GM12874 (cell line): ENCODE measurements at regions not wholly inside any gene's neighbourhood (a gene's known extent, or its start where the extent isn't known, plus 50 kb on each side); places are given as distances from the start of the nearest gene placed in this dataset.

Experiments
- TF ChIP-seq, protein P1 (sequence below): IDR thresholded peaks from 2 replicates; pipeline ENCODE4 v1.5.1; 2011; ENCODE audit warnings: low read depth, mild to moderate bottlenecking, control low read depth, low read length, moderate library complexity; ENCODE audit not compliant: insufficient read depth

- TF ChIP-seq, protein P1, sequence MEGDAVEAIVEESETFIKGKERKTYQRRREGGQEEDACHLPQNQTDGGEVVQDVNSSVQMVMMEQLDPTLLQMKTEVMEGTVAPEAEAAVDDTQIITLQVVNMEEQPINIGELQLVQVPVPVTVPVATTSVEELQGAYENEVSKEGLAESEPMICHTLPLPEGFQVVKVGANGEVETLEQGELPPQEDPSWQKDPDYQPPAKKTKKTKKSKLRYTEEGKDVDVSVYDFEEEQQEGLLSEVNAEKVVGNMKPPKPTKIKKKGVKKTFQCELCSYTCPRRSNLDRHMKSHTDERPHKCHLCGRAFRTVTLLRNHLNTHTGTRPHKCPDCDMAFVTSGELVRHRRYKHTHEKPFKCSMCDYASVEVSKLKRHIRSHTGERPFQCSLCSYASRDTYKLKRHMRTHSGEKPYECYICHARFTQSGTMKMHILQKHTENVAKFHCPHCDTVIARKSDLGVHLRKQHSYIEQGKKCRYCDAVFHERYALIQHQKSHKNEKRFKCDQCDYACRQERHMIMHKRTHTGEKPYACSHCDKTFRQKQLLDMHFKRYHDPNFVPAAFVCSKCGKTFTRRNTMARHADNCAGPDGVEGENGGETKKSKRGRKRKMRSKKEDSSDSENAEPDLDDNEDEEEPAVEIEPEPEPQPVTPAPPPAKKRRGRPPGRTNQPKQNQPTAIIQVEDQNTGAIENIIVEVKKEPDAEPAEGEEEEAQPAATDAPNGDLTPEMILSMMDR: no peak
Measured at GRCh38 chr2:106629981-106630380, 142.8 kb downstream of the CD8B2 start.

DNA sequence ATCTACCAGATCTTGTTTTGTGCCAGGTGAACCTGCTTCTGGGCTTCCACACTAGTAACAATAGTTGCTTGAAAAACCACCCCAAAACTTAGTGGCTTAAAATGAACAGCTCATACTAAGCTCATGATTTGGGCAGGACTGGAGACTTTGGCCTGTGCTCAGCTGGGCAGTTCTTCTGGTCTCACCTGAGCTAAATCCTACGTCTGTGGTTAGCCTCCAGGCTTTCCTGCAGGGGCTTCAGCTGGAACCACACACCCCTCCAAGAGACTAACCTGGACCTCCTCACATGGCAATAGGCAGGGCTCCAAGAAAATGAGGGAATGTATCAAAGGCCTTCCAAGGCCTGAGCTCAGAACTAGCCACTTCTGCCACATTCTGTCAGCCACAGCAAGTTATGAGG, 144.1 kb downstream of the CD8B2 start:
- TF ChIP-seq, protein P1: no peak

- TF ChIP-seq, protein P1: no peak
Measured at GRCh38 chr2:106638043-106638442, 150.9 kb downstream of the CD8B2 start.

GRCh38 chr2:106638580-106638979, 151.4 kb downstream of the CD8B2 start:
- TF ChIP-seq, protein P1: no peak

GRCh38 chr2:106642679-106643078, 155.5 kb downstream of the CD8B2 start:
- TF ChIP-seq, protein P1: no peak

GRCh38 chr2:106644623-106645022, 157.5 kb downstream of the CD8B2 start:
- TF ChIP-seq, protein P1: no peak

- TF ChIP-seq, protein P1: no peak
Measured at GRCh38 chr2:106646605-106647004, 159.4 kb downstream of the CD8B2 start.

GRCh38 chr2:106649306-106649705, 162.1 kb downstream of the CD8B2 start:
- TF ChIP-seq, protein P1: no peak
